Calu3 (cell line): ENCODE measurements at regions not wholly inside any gene's neighbourhood (a gene's known extent, or its start where the extent isn't known, plus 50 kb on each side); places are given as distances from the start of the nearest gene placed in this dataset.

Source experiments
- BruUV-seq: library from RNA; stranded (reverse); fragments of 400-500 nt; replicated peaks from 2 replicates; lab custom pipeline; 2021; lab: Mats Ljungman, UMichigan
- CTCF ChIA-PET: fragments of 300-600 bp; sonication (Branson Sonifier 250); formaldehyde crosslinking; loops from one replicate; lab custom pipeline; 2022; ENCODE audit warnings: antibody characterized with exemption; lab: Charles Lee
- DNase-seq: peaks from one replicate; pipeline ENCODE4 v3.0.0; 2022
- H3K27ac Mint-ChIP-seq: one replicate; pipeline ENCODE4 v1.8.0; 2022; ENCODE audit warnings: mixed read lengths; ENCODE audit not compliant: unreplicated experiment
- H3K27me3 Mint-ChIP-seq: one replicate; pipeline ENCODE4 v1.8.0; 2022; ENCODE audit warnings: mixed read lengths; ENCODE audit not compliant: unreplicated experiment
- H3K36me3 Mint-ChIP-seq: one replicate; pipeline ENCODE4 v1.8.0; 2022; ENCODE audit warnings: mild to moderate bottlenecking, moderate library complexity, mixed read lengths; ENCODE audit not compliant: insufficient read depth, unreplicated experiment
- H3K4me1 Mint-ChIP-seq: one replicate; pipeline ENCODE4 v1.8.0; 2022; ENCODE audit warnings: mild to moderate bottlenecking, low read depth, mixed read lengths; ENCODE audit not compliant: unreplicated experiment
- H3K4me3 Mint-ChIP-seq: one replicate; pipeline ENCODE4 v1.8.0; 2022; ENCODE audit warnings: mild to moderate bottlenecking, low read depth, moderate library complexity, mixed read lengths; ENCODE audit not compliant: unreplicated experiment
- H3K9me3 Mint-ChIP-seq: one replicate; pipeline ENCODE4 v1.8.0; 2022; ENCODE audit warnings: low read depth, mixed read lengths; ENCODE audit not compliant: unreplicated experiment
- CTCF ChIP-seq: fragments of 200-600 bp; IDR thresholded peaks from one replicate; pipeline ENCODE4 v1.8.0; 2022; ENCODE audit warnings: antibody characterized with exemption; ENCODE audit not compliant: unreplicated experiment
- intact Hi-C: fragments of 100-400 bp; cut with micrococcal nuclease; formaldehyde crosslinking; loops from one replicate; pipeline ENCODE4 v1.10.0; 2022; ENCODE audit not compliant: unreplicated experiment

GRCh38 chr22:22818202-22818538, 69.4 kb upstream of the IGLL5 start:
- BruUV-seq, result no TSS peak
- Mint-ChIP-seq H3K4me1 (peaks cover 11% of the 10 kb centered on the region), H3K27me3 (peaks cover 100% of the 10 kb centered on the region), H3K27ac (no peak overlapping the region), H3K4me3 (no peak overlapping the region), H3K36me3 (no peaks in the 10 kb centered on the region), H3K9me3 (no peaks in the 10 kb centered on the region)
- TF ChIP-seq CTCF, result no peak
- no peak for DNase-seq
- intact Hi-C loops, result no loop called here
- CTCF ChIA-PET, result interaction anchor here (1.1 to 1.3 kb wide), 2 partner anchors 19 to 64 kb away, joined by 3 to 4 read pairs; no protein-coding TSS in a partner anchor

DNA sequence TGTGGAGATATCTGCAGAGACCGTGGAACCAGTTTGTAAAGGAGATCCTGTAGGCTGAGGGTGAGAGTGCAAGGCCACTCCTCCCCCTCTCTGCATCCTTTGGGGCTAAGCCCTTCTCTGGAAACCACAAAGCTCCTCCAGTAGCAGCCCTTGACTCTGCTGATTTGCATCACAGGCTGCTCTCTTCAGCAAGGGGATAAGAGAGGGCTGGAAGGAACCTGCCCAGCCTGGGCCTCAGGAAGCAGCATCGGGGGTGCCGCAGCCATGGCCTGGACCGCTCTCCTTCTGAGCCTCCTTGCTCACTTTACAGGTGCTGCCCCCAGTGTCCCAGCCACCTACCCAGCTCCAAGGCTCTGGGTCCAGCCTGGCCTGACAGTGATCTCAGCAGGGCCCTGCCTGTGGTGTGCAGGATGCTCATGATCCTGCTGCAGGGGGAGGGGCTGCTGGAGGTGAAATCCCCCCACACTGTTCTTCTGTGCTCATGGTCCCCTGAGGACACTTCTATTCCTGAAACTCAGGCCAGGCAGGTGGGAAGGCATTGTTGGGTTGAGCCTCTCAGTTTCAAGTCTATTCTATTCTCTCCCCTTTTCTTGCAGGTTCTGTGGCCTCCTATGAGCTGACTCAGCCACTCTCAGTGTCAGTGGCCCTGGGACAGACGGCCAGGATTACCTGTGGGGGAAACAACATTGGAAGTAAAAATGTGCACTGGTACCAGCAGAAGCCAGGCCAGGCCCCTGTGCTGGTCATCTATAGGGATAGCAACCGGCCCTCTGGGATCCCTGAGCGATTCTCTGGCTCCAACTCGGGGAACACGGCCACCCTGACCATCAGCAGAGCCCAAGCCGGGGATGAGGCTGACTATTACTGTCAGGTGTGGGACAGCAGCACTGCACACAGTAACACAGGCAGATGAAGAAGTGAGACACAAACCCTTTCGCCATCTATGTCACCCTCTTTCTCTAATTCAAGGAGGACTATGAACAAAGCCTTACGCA, 68.5 kb upstream of the IGLL5 start:
- Mint-ChIP-seq H3K36me3 (no peaks in the 10 kb centered on the region), H3K4me3 (no peak overlapping the region), H3K4me1 (peaks cover 11% of the 10 kb centered on the region), H3K27me3 (peaks cover 98% of the 10 kb centered on the region), H3K9me3 (no peaks in the 10 kb centered on the region), H3K27ac (no peak overlapping the region)
- DNase-seq, result no peak
- BruUV-seq, result no TSS peak
- intact Hi-C loops, result no loop called here
- CTCF ChIA-PET, result interaction anchor here (0.7 to 1.3 kb wide), 3 partner anchors 17 to 65 kb away, joined by 3 to 4 read pairs (median 3); no protein-coding TSS in a partner anchor
- TF ChIP-seq CTCF, result no peak

DNA sequence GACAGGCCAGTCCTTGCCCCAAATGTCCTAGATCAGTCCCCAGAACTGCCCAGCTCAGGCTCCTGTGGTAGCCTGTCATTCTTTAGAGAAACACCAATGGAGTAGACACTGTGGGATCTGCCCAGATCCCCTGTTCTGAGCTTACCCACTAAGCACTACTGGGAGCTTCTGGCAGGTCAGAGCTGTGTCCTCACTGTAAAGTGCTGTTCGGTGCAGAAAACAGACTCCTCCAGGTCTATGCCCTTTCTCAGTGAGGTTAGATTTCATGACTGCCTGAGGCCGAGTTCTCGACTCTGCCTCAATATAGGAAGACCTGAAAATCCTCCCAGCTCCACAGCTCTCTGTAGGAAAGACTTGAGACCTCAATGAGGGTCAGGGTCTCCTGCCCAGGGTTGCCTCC, 67.5 kb upstream of the IGLL5 start:
- Mint-ChIP-seq H3K4me1 (peaks cover 11% of the 10 kb centered on the region), H3K36me3 (no peaks in the 10 kb centered on the region), H3K27ac (no peak overlapping the region), H3K9me3 (no peaks in the 10 kb centered on the region), H3K27me3 (peaks cover 89% of the 10 kb centered on the region), H3K4me3 (no peak overlapping the region)
- TF ChIP-seq CTCF, result no peak
- CTCF ChIA-PET, result no interaction called here
- no peak for DNase-seq
- intact Hi-C loops, result no loop called here
- no TSS peak for BruUV-seq

GRCh38 chr22:22820626-22821025, 67.0 kb upstream of the IGLL5 start:
- intact Hi-C loops, result no loop called here
- TF ChIP-seq CTCF, result no peak
- Mint-ChIP-seq H3K4me1 (peaks cover 11% of the 10 kb centered on the region), H3K36me3 (no peaks in the 10 kb centered on the region), H3K27me3 (peaks cover 86% of the 10 kb centered on the region), H3K9me3 (no peaks in the 10 kb centered on the region), H3K27ac (no peak overlapping the region), H3K4me3 (no peak overlapping the region)
- no peak for DNase-seq
- BruUV-seq, result no TSS peak
- CTCF ChIA-PET, result no interaction called here
